ENCODE measurements at regions not wholly inside any gene's neighbourhood (a gene's known extent, or its start where the extent isn't known, plus 50 kb on each side); places are given as distances from the start of the nearest gene placed in this dataset.

DNA sequence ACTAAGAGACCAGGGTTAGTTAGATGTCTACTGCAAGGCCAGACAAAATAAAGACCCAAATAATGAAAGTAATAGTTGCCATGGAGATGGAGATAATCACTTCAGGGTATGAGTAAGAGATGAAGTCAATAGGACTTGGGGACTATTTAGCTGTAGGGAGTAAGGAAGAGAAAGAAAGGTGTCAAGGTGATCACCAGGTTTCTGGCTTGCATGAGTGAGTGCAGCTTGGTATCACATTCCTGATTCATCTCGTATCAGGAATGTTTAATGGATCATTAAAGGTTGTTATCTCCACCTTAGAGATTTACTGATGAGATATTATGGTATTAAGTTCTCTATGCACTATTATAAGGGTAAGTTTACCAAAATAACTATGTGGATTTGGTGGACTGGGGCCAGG lies 357.4 kb upstream of the ATP11B start:
- Histone ChIP-seq H3K9me3 (no peaks in the 10 kb centered on the region), H3K4me1 (no peaks in the 10 kb centered on the region), H3K27me3 (no peaks in the 10 kb centered on the region), H3K4me3 (no peak overlapping the region), H3K36me3 (ENCODE audit: low read depth, missing control alignments) (no peaks in the 10 kb centered on the region), H3K27ac (no peak overlapping the region)
- WGBS, 2 donors: 50 to 65% methylated on average over 1 of the region's 1 CpG
- TF ChIP-seq CTCF (IDR thresholded peaks at IDR 0.05) (no peak), POLR2A (IDR thresholded peaks at IDR 0.05) (no peak)
- intact Hi-C loops (cut with DNase I; ENCODE audit: low total_unique reads): no loop called here
- DNase-seq: no peak

DNA sequence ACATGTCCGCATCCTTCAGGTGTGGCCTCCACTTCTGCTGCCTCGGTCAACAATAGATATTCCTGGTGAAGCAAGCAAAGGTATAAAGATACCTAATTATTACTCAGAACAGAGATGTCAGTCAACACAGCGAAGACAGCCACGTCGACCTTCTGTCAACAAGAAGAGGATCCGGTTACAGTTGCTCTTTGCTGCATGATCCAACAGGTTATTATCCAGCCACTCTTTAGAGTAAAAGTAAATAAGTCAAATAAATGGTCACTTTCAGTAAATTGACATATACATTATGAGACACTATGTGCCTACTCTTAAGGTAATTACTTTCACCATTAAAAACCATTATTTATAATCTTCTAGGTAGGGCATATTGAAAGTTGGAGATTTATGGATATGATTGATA lies 356.8 kb upstream of the ATP11B start:
- 84 to 85% methylated on average over 6 of the region's 6 CpGs for WGBS, 2 donors
- intact Hi-C loops (cut with DNase I; ENCODE audit: low total_unique reads): no loop called here
- Histone ChIP-seq H3K27ac (no peak overlapping the region), H3K9me3 (no peaks in the 10 kb centered on the region), H3K36me3 (ENCODE audit: low read depth, missing control alignments) (no peaks in the 10 kb centered on the region), H3K4me3 (no peak overlapping the region), H3K4me1 (no peaks in the 10 kb centered on the region), H3K27me3 (no peaks in the 10 kb centered on the region)
- TF ChIP-seq POLR2A (IDR thresholded peaks at IDR 0.05) (no peak), CTCF (IDR thresholded peaks at IDR 0.05) (no peak)
- no peak for DNase-seq

DNA sequence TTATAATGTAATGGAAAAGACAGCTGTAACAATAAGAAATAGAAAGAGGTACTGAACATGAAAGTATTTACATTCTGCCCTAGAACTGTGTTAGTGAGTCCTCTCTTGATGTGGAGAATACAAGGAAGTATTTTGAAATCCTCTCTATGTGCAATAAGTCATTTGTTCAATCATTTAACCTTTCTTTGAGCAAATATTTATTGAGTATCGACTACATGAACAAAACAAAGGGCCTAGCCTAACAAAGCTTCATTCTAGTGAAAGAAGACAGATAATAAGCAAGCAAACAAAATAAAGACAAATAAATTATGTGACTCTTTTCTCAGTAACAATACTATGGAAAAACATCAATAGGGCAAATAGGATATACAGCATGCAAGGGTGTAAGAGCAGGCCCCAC lies 354.9 kb upstream of the ATP11B start:
- no peaks in the 10 kb centered on the region for H3K36me3 ChIP-seq (ENCODE audit: low read depth, missing control alignments)
- H3K27me3 ChIP-seq: no peaks in the 10 kb centered on the region
- H3K4me1 ChIP-seq: no peaks in the 10 kb centered on the region
- H3K9me3 ChIP-seq: no peaks in the 10 kb centered on the region
- H3K4me3 ChIP-seq: no peak overlapping the region
- DNase-seq: no peak
- intact Hi-C loops (cut with DNase I; ENCODE audit: low total_unique reads): no loop called here
- no peak for TF ChIP-seq POLR2A (IDR thresholded peaks at IDR 0.05)
- no peak for TF ChIP-seq CTCF (IDR thresholded peaks at IDR 0.05)
- no peak overlapping the region for H3K27ac ChIP-seq
- 91 to 100% methylated on average over 1 of the region's 1 CpG for WGBS, 2 donors

DNA sequence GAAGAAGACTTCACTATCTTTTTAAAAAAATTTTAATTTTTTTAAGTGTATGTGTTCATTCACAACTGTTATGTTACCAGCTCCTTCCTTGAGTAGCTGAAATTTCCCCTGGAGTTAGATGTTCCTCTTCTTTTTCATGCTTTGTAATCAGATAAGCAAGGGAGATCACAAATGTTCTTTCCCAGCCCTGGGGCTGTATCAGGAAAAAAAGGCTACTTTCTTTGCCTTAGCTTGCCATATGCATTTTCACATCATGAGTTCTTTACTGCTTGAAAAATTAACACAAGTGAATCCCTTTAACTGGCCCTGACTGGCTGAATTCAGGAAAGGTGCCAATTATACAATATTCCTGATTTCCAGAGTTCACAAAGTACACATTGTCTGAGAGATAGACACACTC lies 353.2 kb upstream of the ATP11B start:
- Histone ChIP-seq H3K4me3 (no peak overlapping the region), H3K36me3 (ENCODE audit: low read depth, missing control alignments) (no peaks in the 10 kb centered on the region), H3K27ac (no peak overlapping the region), H3K27me3 (no peaks in the 10 kb centered on the region), H3K9me3 (no peaks in the 10 kb centered on the region), H3K4me1 (no peaks in the 10 kb centered on the region)
- intact Hi-C loops (cut with DNase I; ENCODE audit: low total_unique reads): no loop called here
- no peak for DNase-seq
- no peak for TF ChIP-seq CTCF (IDR thresholded peaks at IDR 0.05)
- no peak for TF ChIP-seq POLR2A (IDR thresholded peaks at IDR 0.05)

GRCh38 chr3:182445576-182445975 lies 347.7 kb upstream of the ATP11B start:
- no peak for TF ChIP-seq POLR2A (IDR thresholded peaks at IDR 0.05)
- no peak for TF ChIP-seq CTCF (IDR thresholded peaks at IDR 0.05)
- no peak for DNase-seq
- no peak overlapping the region for H3K27ac ChIP-seq
- 55 to 66% methylated on average over 5 of the region's 5 CpGs for WGBS, 2 donors
- H3K4me1 ChIP-seq: no peaks in the 10 kb centered on the region
- no peaks in the 10 kb centered on the region for H3K9me3 ChIP-seq
- H3K36me3 ChIP-seq (ENCODE audit: low read depth, missing control alignments): no peaks in the 10 kb centered on the region
- H3K27me3 ChIP-seq: no peaks in the 10 kb centered on the region
- H3K4me3 ChIP-seq: no peak overlapping the region
- intact Hi-C loops (cut with DNase I; ENCODE audit: low total_unique reads): no loop called here

Data from testis (tissue), 2 donors.